ENCODE measurements at regions not wholly inside any gene's neighbourhood (a gene's known extent, or its start where the extent isn't known, plus 50 kb on each side); places are given as distances from the start of the nearest gene placed in this dataset.
A peak's percentile ranks its signal among the peaks of the same experiment; 100 is the strongest.
"Not testable (repeated sequence)": the region's sequence is repeated elsewhere in the genome, so short reads cannot be mapped to it uniquely, and the experiment has no call there.

- DNase-seq: no peak
These were observed 1004.6 kb upstream of the TMEFF2 start for GRCh38 chr2:193199322-193199721.

- DNase-seq: no peak
These were observed 993.1 kb upstream of the TMEFF2 start for GRCh38 chr2:193187816-193188215.

DNA sequence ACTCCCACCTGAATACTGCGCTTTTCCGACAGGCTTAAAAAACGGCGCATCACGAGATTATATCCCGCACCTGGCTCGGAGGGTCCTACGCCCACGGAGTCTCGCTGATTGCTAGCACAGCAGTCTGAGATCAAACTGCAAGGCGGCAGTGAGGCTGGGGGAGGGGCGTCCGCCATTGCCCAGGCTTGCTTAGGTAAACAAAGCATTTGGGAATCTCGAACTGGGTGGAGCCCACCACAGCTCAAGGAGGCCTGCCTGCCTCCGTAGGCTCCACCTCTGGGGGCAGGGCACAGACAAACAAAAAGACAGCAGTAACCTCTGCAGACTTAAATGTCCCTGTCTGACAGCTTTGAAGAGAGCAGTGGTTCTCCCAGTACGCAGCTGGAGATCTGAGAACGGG is 976.2 kb upstream of the TMEFF2 start:
- not testable (repeated sequence) for DNase-seq

DNA sequence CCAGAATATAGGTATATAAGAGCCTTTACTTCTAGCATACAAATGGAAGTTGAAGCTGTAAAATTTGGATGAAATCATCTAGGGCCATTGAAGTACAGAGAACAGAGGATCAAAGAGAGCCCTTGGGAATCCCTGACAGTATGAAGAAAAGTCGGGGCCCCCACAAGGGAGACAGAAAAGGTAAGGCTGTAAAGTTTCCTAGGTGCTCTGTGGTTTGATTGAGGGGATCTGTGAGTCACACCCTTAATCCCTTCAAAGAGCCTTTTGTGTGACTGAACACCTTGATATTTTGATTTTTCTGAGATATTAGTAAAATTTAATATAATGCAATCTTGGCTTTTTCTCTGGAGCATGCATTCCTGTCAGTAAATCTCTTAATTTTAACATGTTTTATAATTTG is 961.7 kb upstream of the TMEFF2 start:
- DNase-seq: no peak

DNA sequence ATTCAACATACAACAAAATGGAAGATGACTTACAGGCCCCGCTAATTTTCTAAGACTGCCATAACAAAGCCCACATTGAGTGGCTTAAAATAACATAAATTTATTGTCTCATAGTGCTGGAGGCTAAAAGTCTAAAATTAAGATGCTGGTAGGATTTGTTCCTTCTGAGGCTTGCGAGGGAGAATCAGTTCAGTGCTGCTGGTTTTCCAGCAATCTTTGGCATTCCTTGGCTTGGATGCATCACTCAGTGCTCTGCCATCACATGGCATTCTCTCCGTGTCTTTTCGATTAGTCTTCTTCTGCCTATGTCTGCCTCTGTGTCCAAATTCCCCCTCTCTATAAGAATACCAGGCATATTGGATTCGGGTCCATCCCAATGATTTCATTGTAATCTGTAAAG is 959.3 kb upstream of the TMEFF2 start:
- no peak for DNase-seq

DNA sequence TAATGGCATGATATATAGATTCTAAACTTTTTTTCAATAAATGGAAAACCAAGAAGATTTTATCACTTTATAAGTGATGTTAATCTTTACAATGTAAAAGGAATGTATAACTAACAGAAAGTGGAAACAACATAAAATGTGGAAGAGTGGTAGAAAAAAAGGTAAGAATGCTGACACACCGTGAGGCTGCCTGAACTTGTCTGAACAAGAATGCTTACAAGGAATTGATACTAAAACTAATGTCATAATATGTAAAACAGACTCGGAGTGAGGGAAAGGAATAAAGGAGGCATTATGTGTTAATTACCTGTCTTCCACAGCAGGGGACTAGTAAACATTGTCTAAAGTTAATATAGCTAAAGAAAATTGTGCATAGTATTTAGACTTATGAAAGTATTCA is 958.8 kb upstream of the TMEFF2 start:
- DNase-seq: no peak

GRCh38 chr2:193142467-193142866 is 947.7 kb upstream of the TMEFF2 start:
- DNase-seq: peak; percentile 2

DNA sequence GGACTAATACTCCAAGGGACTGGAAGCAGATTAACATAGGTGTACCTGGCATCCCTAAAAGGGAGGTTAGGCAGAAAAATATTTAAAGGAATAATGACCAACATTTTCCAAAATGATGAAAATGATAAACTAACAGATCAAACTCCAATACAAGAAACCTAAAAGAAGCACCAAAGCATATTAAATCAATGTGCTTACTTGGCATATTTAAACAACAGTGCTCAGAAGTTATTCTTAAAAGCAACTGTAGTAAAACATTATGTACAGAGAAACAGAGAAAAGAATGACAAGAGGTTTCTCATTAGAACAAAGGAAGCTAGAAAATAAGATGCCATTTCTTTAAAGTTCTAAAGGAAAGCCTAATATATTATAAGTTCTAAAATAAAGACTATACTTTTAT is 947.3 kb upstream of the TMEFF2 start:
- DNase-seq: no peak

DNA sequence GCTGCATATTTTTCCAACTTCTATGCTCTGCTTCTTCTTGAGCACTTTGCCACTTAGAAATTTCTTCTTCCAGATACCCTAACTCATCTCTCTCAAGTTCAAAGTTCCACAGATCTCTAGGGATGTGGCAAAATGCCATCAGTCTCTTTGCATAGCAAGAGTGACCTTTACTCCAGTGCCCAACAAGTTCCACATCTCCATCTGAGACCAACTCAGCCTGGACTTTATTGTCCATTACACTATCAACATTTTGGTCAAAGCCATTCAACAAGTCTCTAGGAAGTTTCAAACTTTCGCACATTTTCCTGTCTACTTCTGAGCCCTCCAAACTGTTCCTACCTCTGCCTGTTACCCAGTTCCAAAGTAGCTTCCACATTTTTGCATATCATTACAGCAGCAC is 946.2 kb upstream of the TMEFF2 start:
- DNase-seq: not testable (repeated sequence)

DNA sequence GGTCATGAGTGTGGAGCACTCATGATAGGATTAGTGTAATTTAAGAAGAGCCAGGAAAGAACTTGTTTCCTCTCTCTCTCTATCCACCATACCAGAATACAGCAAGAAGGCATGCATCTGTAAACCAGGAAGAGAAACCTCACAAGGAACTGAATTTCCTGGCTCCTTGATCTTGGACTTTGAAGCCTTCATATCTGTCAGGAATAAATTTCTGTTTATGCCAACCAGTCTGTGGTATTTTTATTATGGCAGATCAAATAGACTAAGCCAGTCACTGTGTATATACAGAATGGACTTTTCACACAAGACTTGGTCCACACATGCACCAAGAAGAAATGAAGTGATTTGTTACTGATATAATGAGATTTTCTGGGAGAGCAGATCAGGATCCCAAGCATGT is 930.1 kb upstream of the TMEFF2 start:
- DNase-seq: no peak

DNA sequence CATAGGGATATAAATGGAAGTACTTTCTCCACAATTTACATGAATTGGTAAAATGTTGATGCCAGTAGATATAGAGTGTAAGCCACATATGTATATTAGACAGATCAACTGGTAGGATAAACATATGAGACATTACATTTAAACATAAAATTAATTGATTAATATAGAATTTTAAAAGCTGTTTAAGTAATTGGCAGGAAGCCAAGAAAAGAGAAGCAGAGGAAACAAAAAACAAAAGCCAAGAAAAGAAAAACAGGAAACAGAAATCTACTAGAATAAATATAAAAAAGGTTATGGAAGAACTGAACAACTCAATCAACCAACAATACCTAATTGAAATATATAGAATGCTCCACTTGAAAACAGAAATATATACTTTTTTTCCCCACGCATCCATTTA is 920.1 kb upstream of the TMEFF2 start:
- no peak for DNase-seq

DNA sequence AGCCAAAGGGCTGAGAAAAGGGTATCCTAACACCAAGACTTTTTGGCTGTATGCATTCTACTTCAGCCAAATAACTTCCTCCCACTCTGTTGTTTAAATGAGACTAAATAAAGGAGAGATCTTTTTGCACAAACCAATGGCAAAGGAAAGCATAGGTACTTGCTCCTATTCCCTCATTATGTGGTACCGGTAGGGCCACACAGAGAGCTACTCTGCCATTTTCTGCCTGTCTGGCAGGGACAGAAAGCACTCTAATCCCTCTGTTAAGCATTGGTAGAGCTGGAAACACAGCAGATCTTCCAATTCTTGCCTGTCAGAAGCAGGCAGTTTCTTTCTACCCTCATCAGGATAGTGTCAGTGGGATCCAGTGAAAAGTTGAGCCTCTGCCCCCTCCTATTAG is 918.3 kb upstream of the TMEFF2 start:
- no peak for DNase-seq

- DNase-seq: peak; percentile 0
These were observed 908.3 kb upstream of the TMEFF2 start for GRCh38 chr2:193103064-193103463.

- no peak for DNase-seq
These were observed 906.9 kb upstream of the TMEFF2 start for GRCh38 chr2:193101591-193101990.

- no peak for DNase-seq
These were observed 893.3 kb upstream of the TMEFF2 start for GRCh38 chr2:193088026-193088425.

DNA sequence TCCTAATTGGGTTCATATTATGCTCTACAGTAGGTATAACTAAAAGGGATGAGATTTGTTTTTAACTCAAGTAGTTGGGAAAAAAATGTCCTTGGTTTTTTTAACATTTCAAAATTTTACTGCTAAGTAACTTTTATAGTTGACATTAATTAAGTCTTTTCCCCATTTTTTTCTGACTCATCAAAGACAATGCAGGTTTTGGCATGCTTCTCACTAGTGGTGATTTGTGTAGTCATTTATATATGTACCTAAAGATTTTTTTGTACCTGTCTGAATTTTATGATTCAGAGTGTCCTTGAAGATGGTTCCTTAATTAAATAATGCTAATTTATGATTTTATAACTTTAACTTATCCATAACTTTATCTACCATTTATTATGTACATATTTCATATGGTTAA is 882.3 kb upstream of the TMEFF2 start:
- DNase-seq: no peak

GRCh38 chr2:193074933-193075332 is 880.2 kb upstream of the TMEFF2 start:
- DNase-seq: no peak

GRCh38 chr2:193072647-193073046 is 877.9 kb upstream of the TMEFF2 start:
- no peak for DNase-seq

DNA sequence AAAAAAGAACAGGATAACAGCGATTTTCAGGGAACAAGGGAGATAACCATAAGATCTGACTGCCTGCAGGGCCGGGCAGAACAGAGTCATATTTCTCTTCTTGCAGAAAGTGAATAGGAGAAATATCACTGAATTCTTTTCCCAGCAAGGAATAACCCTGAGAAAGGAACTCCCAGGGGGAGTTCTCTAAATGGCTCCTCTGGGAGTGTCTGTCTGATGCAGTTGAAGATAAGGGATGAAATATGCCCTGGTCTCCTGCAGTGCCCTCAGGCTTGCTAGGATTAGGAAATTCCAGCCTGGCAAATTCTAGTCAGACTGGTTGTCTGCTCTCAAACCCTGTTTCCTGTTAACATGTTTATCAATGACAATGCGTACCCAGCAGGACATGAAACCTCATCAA is 830.8 kb upstream of the TMEFF2 start:
- DNase-seq: not testable (repeated sequence)

GRCh38 chr2:193024791-193025190 is 830.1 kb upstream of the TMEFF2 start:
- DNase-seq: no peak

DNA sequence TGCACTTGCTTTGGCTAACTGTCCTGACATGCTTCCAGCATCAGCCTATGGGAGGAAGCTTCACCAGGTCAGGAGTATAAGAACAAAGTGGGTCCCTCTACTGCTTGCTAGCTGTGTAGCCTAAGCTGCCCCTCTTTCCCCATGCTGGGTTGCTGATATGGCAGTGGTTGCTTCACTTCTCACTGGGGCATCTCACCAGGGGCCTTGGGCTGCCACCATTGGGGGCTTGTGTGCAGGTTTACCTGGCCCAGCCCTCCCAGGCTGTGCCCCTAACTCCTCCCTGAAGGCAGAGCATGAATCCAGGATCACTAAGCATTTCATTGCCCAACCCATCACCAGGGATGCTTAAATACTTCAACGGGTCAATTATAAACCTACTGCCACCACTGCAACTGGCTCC is 817.1 kb upstream of the TMEFF2 start:
- no peak for DNase-seq

- no peak for DNase-seq
These were observed 798.3 kb upstream of the TMEFF2 start for GRCh38 chr2:192993059-192993458.

DNA sequence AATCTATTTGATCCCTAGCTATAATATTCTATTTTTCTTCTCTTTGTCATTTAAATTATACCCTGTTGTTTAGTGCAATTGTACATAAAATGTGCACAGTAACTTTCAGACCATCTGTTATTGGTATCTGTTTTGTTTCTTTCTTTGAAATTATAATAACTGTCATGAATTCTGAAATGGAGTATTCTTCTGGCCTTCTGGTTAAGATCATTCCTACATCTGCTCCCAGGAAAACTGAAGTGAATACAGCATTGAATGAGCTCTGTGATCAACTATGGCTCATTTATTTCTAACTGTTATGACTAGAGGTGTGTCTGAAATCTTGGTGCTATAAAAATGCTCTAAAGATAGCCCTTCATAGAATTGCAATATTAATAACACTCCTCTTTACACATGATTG is 788.4 kb upstream of the TMEFF2 start:
- DNase-seq: no peak

DNA sequence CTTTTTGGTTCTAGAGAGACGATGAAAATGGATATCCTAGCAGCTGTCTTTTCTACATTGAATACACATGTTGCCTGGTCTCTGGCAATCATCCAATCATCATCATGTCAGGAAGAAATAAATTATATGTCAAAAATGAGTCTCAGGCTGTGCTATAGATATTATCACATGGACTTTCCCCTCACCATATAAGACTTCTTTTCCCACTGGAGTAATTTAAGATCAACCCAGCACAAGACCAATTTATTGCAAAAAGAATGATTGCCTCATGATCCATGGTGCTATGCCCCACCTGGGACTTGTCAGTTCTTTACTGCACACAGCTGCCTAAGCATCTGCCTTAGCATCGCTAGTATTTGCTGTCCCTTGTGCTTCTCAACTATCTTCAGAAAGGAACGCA is 783.7 kb upstream of the TMEFF2 start:
- peak; percentile 21 for DNase-seq

DNA sequence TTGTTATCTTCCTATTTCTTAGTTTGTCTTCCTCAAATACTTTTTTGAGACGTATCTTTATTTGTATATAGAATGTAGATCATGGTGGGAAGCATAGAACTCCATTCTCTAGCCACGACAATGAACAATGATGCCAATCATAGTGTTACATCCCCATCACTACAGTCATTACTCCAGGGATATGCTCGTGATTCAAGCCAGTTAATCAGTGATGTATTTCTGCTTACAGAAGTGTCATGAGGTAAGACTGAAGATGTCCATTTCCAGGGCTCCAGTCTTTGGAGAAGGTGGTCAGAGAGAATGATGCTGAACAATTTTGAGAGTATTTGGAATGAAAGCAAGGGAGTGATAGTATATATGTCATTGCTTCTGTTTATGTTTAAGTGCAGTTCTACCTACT is 777.2 kb upstream of the TMEFF2 start:
- no peak for DNase-seq

DNA sequence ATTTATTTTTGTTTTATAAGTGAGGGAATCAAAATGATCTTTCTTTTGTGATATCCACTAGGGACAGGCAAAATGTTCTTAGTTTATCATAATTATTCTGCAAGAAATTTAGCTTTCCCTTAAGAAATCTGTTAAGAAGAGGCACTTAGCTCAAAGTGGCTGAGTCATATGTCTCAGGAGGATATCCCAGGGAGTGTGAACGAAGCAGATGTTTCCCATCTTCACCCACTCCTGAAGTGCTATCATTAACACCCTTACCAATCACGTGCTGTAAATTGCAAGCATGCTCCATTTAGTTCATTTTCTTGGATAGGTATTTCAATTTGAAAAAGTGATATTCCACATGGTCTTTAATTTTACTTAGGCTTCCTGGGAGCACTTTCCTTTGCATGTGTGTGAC is 774.3 kb upstream of the TMEFF2 start:
- no peak for DNase-seq
